ENCODE measurements at regions not wholly inside any gene's neighbourhood (a gene's known extent, or its start where the extent isn't known, plus 50 kb on each side); places are given as distances from the start of the nearest gene placed in this dataset.

DNA sequence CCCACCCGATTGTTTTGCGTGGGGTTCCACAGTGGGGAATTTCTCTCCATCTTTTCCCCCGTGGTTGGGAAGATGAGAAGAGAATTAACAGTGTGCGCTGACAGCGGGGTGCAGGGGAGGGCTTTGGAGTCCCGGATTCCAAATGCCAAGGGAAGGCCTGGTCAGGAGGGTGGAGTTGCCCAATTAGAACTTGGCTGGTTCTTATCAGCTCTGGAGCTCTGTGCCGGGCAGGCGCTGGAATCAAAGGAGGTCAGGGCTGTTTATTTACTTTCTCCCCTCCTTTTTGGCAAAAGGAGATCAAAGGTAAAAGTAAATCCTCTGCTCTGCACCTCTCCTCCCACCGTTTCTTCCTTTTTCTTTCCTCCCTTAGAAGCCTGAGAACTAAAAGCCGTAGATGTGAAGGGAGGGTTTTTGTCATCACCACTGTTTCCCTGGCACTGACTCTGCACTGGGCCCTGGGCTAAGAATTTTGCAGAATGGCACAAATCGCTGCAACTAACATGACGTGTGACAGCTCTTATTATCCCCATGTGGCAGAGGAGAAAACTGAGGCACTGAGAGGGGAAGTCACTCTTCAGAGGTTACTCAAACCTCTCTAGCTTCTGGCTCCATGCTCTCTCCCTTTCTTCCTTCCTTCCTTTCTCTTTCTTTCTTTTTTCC, 95.2 kb upstream of the ZNF716 start:
- Mint-ChIP-seq H3K4me1 (no peaks in the 10 kb centered on the region), H3K4me3 (no peak overlapping the region), H3K36me3 (peaks cover 0 to 9% (median 0%) of the 10 kb centered on the region in 3 donors), H3K27me3 (no peaks in the 10 kb centered on the region), H3K9me3 (peaks cover 7 to 61% (median 27%) of the 10 kb centered on the region in 9 donors), H3K27ac (no peak overlapping the region)
- DNase-seq (no peak), ATAC-seq (no peak)
- POLR2A ChIA-PET, result no interaction called here

DNA sequence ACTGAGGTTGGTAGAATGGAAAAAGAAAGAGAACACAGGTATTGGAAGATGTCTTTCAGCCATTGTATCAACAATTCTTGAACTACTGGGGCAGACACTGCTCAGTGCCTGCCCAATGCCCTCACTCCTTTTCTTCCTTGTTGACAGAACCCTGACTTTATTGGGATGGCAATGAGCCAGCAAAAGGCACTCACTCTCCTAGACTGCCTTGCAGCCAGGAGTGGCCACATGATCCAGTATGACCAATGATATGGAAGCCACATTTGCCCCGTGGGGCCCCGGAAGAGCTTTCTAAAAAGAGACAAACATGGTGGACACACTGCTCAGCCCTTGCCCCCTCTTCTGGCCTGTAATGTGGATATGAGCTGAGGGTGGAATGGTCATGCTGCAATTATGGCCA, 88.6 kb upstream of the ZNF716 start:
- H3K36me3 Mint-ChIP-seq, result peaks cover 0 to 28% (median 0%) of the 10 kb centered on the region in 3 donors
- H3K9me3 Mint-ChIP-seq, result peaks cover 0 to 74% (median 34%) of the 10 kb centered on the region in 9 donors
- no peak overlapping the region for H3K4me3 Mint-ChIP-seq
- no peak overlapping the region for H3K27ac Mint-ChIP-seq
- no peaks in the 10 kb centered on the region for H3K27me3 Mint-ChIP-seq
- ATAC-seq (no peak), DNase-seq (peak in 1 of 10 donors; percentile 22)
- POLR2A ChIA-PET, result no interaction called here
- H3K4me1 Mint-ChIP-seq, result no peaks in the 10 kb centered on the region

DNA sequence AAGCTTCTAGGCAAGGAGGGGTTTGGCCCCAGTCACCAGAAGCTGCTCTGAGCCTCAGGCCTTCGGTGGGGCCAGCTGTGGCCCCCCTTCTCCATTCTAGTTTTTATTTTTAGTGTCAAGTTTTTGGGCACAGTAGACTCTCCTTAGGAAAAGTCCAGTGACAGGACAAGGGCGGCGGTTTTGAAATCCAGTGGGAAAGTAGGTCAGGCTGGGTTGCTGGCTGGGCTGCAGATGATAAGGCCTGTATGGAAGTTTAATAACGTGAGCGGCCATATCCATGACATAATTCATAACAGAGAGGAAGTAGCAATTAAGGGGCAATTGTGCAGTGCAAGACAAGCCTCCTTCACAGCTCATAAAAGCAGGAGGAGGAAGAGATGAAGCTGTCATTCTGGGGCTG, 87.1 kb upstream of the ZNF716 start:
- Mint-ChIP-seq H3K9me3 (peaks cover 0 to 84% (median 38%) of the 10 kb centered on the region in 9 donors), H3K36me3 (peaks cover 0 to 30% (median 0%) of the 10 kb centered on the region in 3 donors), H3K27me3 (no peaks in the 10 kb centered on the region), H3K4me1 (no peaks in the 10 kb centered on the region), H3K27ac (no peak overlapping the region), H3K4me3 (no peak overlapping the region)
- no peak for ATAC-seq
- peak in 1 of 10 donors; percentile 6 for DNase-seq
- POLR2A ChIA-PET, result no interaction called here

DNA sequence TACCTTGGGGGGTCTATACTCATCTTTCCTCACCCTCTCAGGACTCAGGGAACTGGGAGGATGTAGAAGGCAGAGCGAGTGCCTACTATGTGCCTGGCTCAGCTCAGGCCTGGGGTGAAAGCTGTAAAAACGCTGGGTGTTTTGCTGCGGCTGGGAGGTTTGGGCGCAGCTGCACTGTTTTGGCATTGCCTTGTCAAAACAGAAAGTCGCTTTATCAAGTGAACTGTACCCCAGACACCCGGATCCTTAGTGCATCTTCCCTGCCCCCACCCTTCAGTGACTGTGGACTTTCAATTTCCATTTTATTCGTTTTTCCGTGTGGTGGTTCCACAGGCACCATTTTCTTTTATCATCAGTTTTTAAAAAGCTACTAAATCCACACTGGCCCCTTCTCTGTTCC, 86.7 kb upstream of the ZNF716 start:
- Mint-ChIP-seq H3K4me1 (no peaks in the 10 kb centered on the region), H3K27me3 (no peaks in the 10 kb centered on the region), H3K36me3 (peaks cover 0 to 34% (median 0%) of the 10 kb centered on the region in 3 donors), H3K4me3 (no peak overlapping the region), H3K27ac (no peak overlapping the region), H3K9me3 (peaks cover 0 to 84% (median 39%) of the 10 kb centered on the region in 9 donors)
- DNase-seq, result peak in 1 of 10 donors; percentile 14
- ATAC-seq, result no peak
- POLR2A ChIA-PET, result no interaction called here

DNA sequence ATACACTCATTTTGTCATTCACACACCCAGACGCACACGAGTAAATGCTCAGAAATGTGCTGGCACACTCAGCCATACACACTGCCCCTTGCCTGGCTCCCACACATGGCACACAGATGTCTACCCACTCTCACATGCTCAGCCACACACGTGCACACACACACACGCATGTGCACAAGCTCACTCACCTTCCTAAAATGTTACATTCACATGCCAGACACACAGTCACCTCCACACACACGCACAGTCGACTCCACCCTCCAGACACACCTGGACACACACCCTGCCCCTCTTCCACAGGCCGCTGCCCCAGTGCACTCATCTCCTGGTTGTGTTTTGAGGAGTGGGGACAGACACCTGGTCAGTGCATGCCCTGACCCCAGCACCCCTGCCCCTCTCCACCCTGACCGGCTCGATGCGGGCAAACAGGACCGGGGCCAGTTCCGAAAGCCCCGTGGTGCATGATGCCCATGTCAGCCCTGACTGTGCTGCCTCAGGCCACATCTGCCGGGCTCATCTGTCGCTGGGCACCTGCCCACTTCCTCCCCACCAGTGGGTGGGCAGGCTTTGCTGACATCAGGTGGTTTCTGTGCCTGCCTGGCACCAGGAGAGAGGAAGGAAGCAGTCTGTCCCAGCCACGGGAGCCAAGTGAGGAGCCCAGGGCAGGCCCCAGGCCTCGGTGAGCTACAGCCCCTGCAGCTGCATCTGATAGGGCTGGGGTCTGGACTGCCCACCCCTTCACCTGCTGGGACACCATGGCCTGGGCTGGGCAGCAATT, 84.9 kb upstream of the ZNF716 start:
- POLR2A ChIA-PET, result no interaction called here
- no peak overlapping the region for H3K27ac Mint-ChIP-seq
- no peaks in the 10 kb centered on the region for H3K27me3 Mint-ChIP-seq
- H3K4me1 Mint-ChIP-seq, result no peaks in the 10 kb centered on the region
- peaks cover 0 to 27% (median 0%) of the 10 kb centered on the region in 3 donors for H3K36me3 Mint-ChIP-seq
- ATAC-seq (no peak), DNase-seq (peak in 1 of 10 donors; percentile 50)
- H3K9me3 Mint-ChIP-seq, result peaks cover 0 to 84% (median 35%) of the 10 kb centered on the region in 9 donors
- no peak overlapping the region for H3K4me3 Mint-ChIP-seq

DNA sequence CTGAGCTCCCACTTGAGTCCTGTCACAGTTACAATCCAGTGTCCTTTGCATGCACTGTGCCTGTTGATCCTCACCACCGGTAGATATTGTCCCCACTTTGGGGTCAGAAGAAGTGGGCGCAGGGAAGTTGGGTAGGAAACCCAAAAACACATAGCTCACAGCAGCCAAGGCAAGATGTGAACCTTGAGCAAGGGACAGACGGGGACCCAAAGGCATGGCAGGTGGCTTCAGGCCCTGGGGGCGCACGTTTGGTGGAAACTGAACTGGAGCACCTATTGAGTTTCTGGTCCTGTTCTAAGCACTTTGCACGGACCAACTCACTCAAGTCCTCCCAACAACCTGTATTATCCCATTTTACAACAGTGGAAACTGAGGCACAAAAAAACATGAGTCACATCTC, 82.8 kb upstream of the ZNF716 start:
- Mint-ChIP-seq H3K4me1 (no peaks in the 10 kb centered on the region), H3K9me3 (peaks cover 6 to 89% (median 33%) of the 10 kb centered on the region in 9 donors), H3K27me3 (no peaks in the 10 kb centered on the region), H3K36me3 (peaks cover 0 to 26% (median 0%) of the 10 kb centered on the region in 3 donors), H3K27ac (no peak overlapping the region), H3K4me3 (peak overlapping the region in 1 of 10 donors; percentile 62)
- POLR2A ChIA-PET, result no interaction called here
- DNase-seq (peak in 1 of 10 donors; percentile 52), ATAC-seq (no peak)

DNA sequence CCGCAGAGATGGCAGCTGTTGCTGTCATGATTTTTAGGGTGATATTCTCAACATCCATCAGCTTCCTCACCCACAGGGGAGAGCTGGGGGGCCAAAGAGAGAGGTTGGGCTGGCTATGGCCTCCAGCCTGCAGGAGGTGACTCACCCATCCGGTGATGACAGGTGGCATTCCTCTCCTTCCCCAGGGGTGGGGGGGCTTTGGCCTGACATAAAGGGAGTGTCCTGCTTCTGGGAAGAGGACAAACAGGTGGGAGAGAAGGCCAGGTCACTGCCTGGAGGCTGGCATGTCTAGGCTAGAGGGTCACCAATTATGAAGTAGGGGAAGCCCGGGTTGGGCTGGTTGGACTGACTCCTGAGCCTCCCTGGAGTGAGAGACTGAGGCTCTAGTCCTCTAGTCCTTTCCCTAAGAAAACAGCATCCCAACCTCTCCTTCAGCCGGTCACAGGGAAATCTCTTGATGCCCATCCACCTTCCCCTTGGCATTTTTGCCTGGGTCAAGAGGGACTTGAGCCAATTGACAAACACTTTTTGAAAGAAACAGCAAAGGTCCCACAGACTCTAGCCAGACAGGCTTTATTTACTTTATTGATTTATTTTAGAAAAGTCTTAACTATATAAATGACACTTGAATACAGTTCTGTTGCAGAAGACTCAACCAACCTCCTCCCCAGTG, 79.8 kb upstream of the ZNF716 start:
- Mint-ChIP-seq H3K27ac (no peak overlapping the region), H3K9me3 (peaks cover 5 to 89% (median 40%) of the 10 kb centered on the region in 9 donors), H3K4me3 (no peak overlapping the region), H3K27me3 (peaks cover 0 to 4% (median 0%) of the 10 kb centered on the region in 5 donors), H3K4me1 (no peaks in the 10 kb centered on the region), H3K36me3 (peaks cover 0 to 38% (median 0%) of the 10 kb centered on the region in 3 donors)
- ATAC-seq (no peak), DNase-seq (peak in 1 of 10 donors; percentile 45)
- POLR2A ChIA-PET, result no interaction called here

DNA sequence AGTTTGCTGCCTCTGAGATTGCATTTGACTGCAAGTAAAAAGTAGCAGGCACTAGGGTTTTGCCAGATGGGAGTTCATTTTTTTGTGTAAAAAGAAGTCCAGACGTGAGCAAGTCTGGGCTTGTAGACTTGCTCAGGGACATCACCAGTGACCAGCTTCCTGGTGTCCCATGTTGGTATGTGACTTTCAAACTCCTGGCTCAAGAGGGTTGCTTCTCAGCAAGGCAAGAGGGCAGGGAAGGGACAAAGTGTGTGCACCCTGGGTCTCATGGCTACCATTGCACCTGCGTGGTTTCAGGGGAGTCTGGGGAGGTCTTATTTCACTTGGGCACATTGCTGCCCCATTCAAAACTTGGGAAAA, 79.3 kb upstream of the ZNF716 start:
- peaks cover 5 to 94% (median 44%) of the 10 kb centered on the region in 9 donors for H3K9me3 Mint-ChIP-seq
- ATAC-seq, result no peak
- peaks cover 0 to 37% (median 0%) of the 10 kb centered on the region in 3 donors for H3K36me3 Mint-ChIP-seq
- DNase-seq, result peak in 1 of 10 donors; percentile 10
- no peak overlapping the region for H3K27ac Mint-ChIP-seq
- no peak overlapping the region for H3K4me3 Mint-ChIP-seq
- H3K4me1 Mint-ChIP-seq, result no peaks in the 10 kb centered on the region
- peaks cover 0 to 4% (median 0%) of the 10 kb centered on the region in 5 donors for H3K27me3 Mint-ChIP-seq
- POLR2A ChIA-PET, result no interaction called here

DNA sequence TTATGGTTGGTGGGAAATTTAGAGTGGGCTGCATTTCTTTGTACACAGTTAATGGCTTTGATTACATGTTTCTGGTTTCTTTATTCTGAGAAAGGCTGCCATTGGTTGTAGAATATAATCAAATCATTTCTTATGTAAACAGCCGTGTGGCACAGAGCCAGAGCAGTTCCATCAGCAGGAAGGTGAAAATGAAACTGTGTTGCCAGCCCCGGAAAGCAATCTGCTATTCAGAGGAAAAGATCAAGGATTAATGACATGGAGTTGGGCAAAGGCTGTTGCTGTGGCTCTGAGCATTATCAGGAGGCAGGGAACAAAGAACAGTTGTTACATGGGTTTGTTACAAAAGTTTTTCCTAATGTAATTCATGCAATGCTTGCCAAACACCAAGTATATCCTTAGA, 74.2 kb upstream of the ZNF716 start:
- Mint-ChIP-seq H3K4me1 (no peaks in the 10 kb centered on the region), H3K4me3 (no peak overlapping the region), H3K27me3 (peaks cover 0 to 4% (median 0%) of the 10 kb centered on the region in 5 donors), H3K27ac (no peak overlapping the region), H3K9me3 (peaks cover 9 to 90% (median 41%) of the 10 kb centered on the region in 9 donors), H3K36me3 (peaks cover 0 to 31% (median 0%) of the 10 kb centered on the region in 3 donors)
- DNase-seq (no peak), ATAC-seq (no peak)
- POLR2A ChIA-PET, result no interaction called here

DNA sequence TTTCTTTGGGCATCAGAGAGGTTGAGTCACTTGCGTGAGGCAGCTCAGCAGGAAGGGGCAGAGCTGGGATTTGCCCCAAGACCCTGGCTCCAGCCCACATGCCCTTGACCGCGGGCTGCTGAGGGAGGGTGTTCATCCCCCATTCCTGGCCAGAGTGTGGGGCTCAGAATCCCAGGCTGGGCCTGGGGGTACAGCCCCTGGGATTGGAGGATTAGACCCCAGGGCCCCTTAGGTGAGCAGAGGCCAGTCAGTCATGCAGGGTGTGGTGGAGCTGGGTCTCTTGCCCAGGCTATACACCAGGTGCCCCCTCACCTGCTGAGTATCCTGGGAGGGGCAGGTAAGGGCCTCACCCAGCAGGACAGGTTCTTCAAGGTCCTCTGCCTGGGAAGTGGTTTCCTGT, 68.4 kb upstream of the ZNF716 start:
- POLR2A ChIA-PET, result no interaction called here
- no peak overlapping the region for H3K4me3 Mint-ChIP-seq
- DNase-seq (no peak), ATAC-seq (no peak)
- H3K27me3 Mint-ChIP-seq, result no peaks in the 10 kb centered on the region
- H3K9me3 Mint-ChIP-seq, result peaks cover 8 to 59% (median 24%) of the 10 kb centered on the region in 9 donors
- H3K4me1 Mint-ChIP-seq, result no peaks in the 10 kb centered on the region
- no peak overlapping the region for H3K27ac Mint-ChIP-seq
- H3K36me3 Mint-ChIP-seq, result peaks cover 0 to 26% (median 0%) of the 10 kb centered on the region in 3 donors

DNA sequence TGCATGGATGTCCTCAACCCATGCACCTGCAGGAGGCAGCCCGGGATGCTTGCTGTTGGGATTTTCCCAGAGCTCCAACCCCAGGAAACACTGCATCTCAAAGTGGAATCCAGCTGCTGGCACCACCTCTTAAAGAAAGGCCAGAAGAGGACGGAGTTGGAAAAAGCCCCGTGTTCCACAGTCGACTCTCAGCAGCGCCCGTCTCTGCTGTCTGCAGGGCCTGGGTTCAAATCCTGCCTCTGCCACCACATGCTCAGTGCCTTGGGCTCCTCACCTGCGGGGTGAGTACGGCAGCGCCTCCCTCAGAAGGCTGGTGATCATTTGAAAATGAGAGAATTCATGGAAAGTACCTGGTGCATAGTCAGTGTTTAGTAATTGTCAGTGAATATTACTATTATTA, 65.6 kb upstream of the ZNF716 start:
- POLR2A ChIA-PET, result no interaction called here
- Mint-ChIP-seq H3K27me3 (no peaks in the 10 kb centered on the region), H3K4me1 (no peaks in the 10 kb centered on the region), H3K27ac (no peak overlapping the region), H3K36me3 (peaks cover 0 to 26% (median 0%) of the 10 kb centered on the region in 3 donors), H3K4me3 (no peak overlapping the region), H3K9me3 (peaks cover 0 to 58% (median 32%) of the 10 kb centered on the region in 9 donors)
- ATAC-seq (no peak), DNase-seq (no peak)

DNA sequence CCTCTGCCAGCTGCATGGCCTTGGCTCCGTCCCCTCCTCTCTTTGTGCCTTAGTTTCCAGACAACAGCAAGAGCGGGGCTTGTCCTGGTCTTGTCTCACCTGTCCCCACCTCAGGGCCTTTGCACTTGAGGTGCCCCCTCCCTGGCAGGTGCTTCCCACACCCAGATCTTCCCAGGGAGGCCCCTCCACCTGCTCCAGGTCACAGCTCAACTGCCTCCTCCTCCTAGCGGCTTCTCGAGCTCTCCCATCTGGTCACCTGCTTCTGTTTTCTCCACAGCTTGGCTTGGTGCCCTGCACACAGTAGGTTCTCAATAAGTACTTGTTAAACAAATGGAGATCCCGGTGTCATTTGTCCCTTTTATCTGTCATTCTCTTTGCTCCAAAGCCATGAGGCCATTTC, 64.3 kb upstream of the ZNF716 start:
- Mint-ChIP-seq H3K27me3 (no peaks in the 10 kb centered on the region), H3K4me3 (no peak overlapping the region), H3K27ac (no peak overlapping the region), H3K9me3 (peaks cover 0 to 63% (median 37%) of the 10 kb centered on the region in 9 donors), H3K36me3 (peaks cover 0 to 31% (median 0%) of the 10 kb centered on the region in 3 donors), H3K4me1 (no peaks in the 10 kb centered on the region)
- ATAC-seq (no peak), DNase-seq (no peak)
- POLR2A ChIA-PET, result no interaction called here

DNA sequence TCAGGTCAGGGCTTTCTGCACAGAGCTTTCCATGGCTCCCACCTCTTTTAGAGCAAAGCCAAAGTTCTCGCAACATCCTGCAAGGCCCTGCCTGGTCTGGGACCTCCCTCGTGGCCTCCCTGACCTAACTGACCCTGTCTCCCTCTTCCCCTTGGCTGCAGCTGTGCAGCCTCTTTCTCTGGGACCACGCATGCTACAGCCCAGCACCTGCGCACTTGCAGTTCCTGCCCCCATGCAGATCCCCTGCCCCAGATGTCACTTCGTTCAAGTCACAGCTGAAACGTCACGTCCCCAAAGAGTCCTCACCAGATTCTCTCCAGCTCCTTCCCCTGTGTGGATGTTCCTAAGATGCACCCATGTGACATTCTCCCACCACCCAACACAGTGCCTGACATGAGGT, 61.2 kb upstream of the ZNF716 start:
- H3K27me3 Mint-ChIP-seq, result no peaks in the 10 kb centered on the region
- H3K27ac Mint-ChIP-seq, result peak overlapping the region in 1 of 10 donors; percentile 14
- POLR2A ChIA-PET, result no interaction called here
- DNase-seq (no peak), ATAC-seq (no peak)
- H3K9me3 Mint-ChIP-seq, result peaks cover 0 to 59% (median 38%) of the 10 kb centered on the region in 9 donors
- H3K4me1 Mint-ChIP-seq, result no peaks in the 10 kb centered on the region
- peaks cover 0 to 19% (median 0%) of the 10 kb centered on the region in 3 donors for H3K36me3 Mint-ChIP-seq
- H3K4me3 Mint-ChIP-seq, result no peak overlapping the region
